NCI-H1105 treated with DMSO at 0.1 percent for 48 hours (cell line): ENCODE measurements at regions not wholly inside any gene's neighbourhood (a gene's known extent, or its start where the extent isn't known, plus 50 kb on each side); places are given as distances from the start of the nearest gene placed in this dataset.
A peak's percentile ranks its signal among the peaks of the same experiment; 100 is the strongest.
"Not testable (repeated sequence)": the region's sequence is repeated elsewhere in the genome, so short reads cannot be mapped to it uniquely, and the experiment has no call there.

Experiments used
- DNase-seq: peaks from one replicate; lab custom pipeline; 2025; lab: John Stamatoyannopoulos, UW

DNA sequence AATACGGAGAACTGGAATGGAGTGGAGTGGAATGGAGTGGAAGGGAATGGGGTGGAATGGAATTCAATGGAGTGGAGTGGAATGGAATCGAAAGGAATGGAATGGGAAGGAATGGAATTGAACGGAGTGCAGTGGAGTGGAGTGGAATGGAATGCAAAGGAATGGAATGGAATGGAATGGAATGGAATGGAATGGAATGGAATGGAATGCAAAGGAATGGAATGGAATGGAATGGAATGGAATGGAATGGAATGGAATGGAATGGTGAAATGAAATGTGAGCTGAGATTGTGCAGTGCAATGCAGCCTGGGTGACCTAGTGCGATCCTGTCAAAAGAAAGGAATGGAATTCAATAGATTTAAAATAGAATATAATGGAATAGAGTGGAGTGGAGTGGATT is 357.3 kb upstream of the WSB1 start:
- not testable (repeated sequence) for DNase-seq

DNA sequence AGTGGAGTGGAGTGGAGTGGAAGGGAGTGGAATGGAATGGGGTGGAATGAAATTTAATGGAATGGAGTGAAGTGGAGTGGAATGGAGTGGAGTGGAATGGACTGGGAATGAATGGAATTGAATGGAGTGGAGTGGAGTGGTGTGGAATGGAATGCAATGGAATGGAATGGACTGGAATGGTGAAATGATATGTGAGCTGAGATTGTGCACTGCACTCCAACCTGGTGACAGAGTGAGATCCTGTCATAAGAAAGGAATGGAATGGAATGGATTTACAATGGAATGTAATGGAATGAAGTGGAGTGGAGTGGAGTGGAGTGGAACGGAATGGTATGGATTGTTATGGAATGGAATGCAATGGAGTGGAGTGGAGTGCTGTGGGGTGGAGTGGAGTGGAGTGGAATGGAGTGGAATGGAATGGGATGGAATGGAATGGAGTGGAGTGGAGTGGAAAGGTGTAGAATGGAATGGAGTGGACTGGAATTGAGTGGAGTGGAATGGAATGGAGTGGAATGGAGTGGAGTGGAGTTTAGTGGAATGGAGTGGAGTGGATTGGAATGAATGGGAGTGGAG is 356.1 kb upstream of the WSB1 start:
- DNase-seq = not testable (repeated sequence)

DNA sequence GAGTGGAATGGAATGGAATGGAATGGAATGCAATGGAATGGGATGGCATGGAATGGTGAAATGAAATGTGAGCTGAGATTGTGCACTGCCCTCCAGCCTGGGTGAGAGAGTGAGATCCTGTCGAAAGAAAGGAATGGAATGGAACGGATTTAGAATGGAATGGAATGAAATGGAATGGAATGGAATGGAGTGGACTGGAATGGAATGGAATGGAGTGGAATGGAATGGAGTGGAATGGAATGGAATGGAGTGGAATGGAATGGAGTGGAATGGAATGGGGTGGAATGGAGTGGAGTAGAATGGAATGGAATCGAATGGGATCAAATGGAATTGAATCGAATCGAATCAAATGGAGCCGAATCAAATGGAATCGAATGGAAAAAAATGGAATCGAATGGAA is 354.2 kb upstream of the WSB1 start:
- not testable (repeated sequence) for DNase-seq

DNA sequence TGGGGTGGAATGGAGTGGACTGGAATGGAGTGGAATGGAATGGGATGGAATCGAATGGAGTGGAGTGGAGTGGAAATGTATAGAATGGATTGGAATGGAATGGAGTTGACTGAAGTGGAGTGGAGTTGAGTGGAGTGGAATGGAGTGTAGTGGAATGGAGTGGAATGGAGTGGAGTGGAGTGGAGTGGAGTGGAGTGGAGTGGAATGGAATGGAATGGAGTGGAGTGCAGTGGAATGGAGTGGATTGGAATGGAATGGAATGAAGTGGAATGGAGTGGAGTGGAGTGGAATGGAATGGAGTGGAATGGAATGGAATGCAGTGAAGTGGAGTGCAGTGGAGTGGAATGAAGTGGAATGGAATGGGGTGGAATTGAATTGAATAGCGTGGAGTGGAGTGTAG is 353.3 kb upstream of the WSB1 start:
- not testable (repeated sequence) for DNase-seq

DNA sequence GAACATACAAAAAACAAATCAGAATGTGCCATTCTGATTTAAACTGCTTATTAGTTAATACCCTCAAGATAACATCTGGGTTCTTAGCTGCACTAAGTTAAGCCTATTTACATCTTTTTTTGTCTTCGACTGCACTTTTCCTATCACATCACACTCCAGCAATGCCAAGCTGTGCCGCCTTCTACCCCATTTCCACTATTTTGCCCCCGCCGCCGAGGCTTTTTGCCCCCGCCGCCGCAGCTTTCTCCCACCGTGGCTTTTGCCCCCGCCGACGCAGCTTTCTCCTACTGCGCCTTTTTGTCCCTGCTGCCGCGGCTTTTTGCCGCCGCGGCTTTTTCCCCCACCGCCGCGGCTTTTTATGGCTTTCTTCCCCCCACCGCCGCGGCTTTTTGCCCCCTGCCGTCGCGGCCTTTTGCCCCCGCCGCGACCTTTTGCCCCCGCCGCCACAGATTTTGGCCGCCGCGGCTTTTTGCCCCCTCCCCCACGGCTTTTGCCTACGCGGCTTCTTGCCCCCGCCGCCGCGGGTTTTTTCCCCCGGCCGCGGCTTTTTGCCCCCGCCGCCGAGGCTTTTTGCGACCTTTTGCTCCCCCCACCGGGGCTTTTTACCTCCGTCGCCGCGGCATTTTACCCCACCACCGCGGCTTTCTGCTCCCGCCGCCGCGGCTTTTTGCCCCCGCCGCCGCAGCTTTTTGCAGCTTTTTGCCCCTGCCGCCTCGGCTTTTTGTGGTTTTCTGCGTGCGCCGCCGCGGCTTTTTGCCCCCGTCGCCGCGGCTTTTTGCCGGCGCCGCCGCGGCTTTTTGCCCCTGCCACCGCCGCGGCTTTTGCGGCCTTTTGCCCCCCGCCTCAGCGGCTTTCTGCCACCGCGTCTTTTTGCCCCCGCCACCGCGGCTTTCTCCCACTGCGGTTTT is 331.4 kb upstream of the WSB1 start:
- DNase-seq = no peak

DNA sequence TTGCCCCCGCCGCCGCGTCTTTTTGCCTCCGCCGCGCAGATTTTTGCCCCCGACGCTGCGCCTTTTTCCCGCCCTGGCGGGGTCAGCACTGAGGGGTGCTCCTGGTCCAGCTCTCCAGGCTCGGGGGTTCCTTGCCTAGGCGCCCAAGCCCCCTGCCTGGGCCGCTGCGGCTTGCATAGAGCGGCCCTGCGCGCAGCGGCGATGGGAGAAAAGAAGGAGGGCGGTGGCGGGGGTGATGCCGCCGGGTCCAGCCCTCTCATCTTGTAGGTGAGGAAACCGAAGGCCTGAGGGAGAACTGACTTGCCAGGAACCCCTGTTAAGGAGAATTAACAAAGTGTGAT is 330.8 kb upstream of the WSB1 start:
- DNase-seq = no peak

DNA sequence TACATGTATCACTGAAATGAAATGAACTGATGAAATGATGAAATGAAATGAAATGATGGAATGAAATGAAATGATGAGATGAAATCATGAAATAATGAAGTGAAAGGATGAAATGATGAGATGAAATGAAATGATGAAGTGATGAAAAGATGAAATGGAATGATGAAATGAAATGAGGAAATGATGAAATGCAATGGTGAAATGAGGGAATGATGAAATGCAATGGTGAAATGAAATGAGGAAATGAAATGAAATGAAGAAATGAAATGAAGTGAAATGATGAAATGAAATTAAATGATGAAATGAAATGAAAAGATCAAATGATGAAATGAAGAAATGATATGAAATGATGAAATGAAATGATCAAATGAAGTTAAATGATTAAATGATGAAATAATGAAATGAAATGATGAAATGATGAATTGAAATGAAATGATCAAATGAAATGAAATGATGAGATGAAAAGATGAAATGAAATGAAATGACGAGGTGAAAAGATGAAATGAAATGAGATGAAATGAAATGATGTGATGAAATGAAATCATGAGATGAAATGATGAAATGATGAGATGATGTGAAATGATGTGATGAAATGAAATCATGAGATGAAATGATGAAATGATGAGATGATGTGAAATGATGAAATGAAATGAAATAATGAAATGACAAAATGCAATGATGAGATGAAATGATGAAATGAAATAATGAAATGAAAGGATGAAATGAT is 327.9 kb upstream of the WSB1 start:
- not testable (repeated sequence) for DNase-seq

DNA sequence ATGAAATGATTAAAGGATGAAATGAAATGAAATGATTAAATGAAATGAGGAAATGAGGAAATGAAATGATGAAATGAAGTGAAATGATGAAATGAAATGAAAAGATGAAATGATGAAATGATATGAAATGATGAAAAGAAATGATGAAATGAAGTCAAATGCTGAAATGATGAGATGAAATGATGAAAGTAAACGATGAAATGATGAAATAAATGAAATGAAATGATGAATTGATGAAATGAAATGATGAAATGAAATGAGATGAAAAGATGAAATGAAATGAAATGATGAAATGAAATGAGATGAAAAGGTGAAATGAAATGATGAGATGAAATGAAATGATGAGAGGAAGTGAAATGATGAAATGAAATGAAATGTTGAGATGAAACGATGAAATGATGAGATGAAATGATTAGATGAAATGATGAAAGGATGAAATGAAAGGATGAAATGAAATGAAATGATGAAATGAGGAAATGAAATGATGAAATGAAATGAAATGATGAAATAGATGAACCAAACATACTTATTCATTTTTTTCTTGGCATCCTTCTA is 327.2 kb upstream of the WSB1 start:
- DNase-seq = not testable (repeated sequence)

DNA sequence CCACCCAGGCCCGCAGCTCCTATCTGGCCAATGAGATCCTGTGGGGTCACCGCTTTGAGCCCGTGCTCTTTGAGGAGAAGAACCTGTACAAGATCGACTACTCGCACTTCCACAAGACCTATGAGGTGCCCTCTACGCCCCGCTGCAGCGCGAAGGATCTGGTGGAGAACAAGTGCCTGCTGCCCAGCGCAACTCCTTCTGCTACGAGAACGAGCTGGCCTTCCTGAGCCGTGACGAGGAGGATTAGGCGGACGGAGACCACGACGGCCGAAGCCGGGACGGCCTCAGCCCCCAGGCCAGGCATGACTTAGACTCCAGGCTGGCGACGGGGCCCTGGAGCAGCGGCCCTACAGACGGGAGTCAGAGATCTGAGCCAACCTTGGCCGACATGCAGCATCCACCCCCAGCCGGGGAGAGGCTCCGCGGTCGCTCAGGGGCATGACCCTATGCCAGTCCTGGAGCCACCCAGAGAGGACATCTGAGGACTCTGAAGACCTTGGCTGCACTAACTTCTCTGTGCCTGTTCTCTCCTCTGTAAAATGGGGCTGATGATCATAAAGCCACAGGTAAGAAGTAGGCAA is 312.0 kb upstream of the WSB1 start:
- DNase-seq = not testable (repeated sequence)

DNA sequence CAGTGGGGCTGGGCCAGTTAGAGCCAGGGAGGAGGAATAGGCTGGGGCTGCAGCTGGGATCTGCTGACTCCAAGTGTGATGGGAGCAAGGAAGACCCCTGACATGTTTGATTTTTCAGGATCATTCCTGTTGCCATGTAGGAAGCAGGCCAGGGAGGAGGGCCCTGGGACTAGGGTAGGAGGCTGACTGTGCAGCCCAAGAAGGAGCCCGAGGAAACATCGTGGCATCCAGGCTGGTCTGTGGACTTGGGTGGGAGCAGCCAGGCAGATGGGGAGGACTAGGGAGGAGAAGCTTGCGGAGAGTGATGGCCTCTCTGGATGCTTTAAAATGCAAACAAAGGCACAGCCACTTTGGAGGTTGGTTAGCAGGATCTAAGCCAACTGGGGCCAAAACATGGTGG is 311.4 kb upstream of the WSB1 start:
- DNase-seq = not testable (repeated sequence)

DNA sequence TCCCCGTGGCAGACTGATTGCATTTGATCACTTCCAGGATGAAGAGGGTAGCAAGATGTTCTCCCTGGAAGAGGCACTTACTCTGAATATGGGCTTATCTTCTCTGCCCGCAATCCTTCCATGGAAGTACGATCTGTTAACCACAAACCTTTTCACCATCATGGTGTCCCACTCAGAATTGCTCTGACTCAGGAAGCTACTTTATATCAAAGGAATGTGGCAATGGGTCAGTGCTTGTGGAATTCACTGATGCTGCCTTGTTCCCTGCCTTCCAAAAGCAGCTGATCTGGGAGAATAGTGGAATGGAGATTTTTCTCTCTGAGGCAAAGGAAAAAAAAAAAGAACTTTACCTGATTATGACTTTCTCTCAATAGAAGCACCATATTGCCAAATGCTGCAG is 306.1 kb upstream of the WSB1 start:
- not testable (repeated sequence) for DNase-seq

DNA sequence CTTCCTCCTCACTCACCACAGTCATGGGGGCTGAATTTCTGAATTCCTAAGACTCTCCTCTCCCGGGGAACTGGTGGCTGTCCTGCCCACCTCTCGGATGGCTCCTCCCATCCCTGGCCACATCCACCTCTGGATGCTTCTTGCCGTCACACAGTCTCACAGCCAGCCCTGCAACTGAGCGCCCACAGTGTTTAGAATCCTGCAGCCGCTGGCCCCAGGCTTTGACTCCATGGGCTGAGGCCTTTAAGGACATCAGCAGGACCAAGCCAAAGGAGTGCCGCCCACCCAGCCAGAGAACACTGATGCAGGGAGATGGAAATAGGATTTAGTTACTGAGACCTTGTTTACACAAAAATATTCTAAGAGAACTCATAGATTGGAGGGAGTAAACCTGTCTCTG is 299.3 kb upstream of the WSB1 start:
- not testable (repeated sequence) for DNase-seq

DNA sequence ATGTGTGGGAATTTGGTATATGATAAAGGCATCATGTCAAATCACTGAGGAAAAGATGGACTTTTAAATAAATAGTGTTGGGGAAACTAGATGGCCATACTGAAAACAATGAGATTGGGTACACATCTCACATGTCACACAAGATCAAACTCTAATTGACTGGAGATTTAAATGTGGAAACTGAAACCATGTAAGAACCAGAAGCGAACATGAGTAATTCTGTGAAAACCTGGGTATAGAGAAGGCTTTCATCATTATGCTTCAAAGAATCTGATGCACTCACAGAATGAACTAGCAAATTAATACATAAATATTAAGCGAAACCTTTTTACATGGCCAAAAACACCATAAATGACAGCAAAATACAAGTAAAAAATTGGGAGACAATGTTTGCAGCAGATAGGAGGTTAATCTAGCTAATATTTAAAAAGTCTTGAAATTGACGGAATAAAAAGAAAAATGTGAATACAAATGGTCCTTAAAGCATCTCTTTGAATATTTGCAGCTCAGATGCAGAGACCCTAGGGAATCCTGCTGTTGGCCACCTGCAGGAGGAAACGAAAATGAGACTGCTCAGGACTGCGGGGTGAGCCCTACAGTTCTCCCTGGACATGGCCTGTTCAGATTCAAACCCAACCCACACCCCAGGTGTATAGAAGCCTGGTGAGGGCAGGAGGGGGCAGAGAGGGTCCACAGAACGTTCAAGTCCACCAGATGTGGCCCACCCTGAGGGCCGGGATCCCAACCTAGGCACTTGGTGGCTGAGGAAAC is 297.6 kb upstream of the WSB1 start:
- DNase-seq = not testable (repeated sequence)

DNA sequence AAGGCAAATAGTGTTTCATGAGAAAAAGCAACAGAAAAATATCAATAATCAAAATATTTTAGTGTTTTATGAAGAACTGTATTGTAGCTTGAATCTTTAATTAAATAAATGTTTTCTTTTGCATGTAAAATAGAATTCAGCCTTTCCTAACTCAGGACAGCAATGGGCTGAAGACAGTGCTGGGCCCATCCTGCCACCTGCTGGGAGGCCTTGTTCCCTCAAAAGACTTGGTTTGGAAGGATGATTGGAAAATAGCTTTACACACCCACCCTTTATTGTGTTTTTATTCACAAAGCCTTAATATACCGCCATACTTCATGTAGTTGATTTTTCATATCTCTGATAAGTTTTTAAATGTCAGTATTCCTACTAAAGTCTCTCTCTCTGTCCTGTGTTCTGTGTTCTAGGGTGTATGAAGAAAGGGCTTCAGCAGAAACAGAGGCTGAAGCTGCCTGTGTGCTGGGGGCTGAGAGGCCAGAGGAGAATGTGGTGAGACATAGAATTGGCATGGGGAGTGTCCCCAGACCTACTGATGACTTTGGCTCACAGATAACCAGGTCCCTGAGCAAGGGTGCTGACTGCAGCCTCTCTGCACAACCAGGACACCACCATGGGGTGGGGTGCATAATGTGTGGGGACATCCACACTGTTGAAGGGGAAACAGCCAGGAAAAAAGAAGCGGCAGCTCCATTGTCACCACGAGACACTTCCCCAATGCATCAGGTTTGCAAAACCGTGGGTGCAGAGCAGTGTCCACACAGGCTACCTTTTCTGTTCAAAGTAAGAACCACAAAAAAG is 286.0 kb upstream of the WSB1 start:
- DNase-seq = not testable (repeated sequence)

DNA sequence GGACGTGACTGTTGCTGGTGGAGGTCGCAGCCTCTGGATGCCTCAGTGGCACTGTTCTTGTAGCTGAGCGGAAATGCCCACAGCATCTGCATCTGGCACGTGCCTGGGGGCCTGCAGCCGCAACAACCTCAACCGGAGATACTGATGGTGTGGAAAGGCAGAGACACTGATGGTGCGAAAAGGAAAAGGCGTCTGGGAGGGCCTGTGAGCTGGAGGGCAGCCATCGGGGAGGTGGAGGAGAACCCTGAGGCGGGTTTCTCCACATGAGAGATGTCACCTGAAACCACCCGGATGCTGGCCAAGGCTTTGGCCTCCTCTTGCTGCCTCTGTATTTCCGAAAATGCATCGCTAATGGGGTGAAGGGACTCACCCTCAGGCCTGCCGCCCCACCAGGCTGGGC is 284.8 kb upstream of the WSB1 start:
- DNase-seq = no peak

DNA sequence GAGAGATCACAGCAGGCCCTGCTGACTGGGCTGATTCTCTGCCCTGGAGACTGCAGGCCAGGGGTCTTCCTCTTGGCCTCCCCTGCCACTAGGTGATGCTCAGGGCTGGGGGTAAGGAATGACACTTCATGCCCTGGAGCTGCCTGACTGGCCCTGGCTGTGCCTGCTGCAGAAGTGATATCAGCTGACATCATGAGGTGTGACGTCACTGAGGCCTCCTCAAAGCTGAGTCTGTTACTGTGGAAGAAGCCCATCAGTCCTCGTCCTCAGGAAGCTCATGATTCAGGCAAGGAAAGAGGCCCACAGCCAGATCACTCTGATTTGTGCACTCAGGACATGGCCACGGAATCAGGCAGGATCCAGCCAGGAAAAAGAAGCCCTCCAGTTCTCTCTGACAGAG is 283.8 kb upstream of the WSB1 start:
- not testable (repeated sequence) for DNase-seq

DNA sequence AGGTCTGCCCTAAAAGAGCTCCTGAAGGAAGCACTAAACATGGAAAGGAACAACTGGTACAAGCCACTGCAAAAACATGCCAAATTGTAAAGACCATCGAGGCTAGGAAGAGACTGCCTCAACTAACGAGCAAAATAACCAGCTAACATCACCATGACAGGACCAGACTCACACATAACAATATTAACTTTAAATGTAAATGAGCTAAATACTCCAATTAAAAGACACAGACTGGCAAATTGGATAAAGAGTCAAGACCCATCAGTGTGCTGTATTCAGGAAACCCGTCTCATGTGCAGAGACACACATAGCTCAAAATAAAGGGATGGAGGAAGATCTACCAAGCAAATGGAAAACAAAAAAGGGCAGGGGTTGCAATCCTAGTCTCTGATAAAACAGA is 263.4 kb upstream of the WSB1 start:
- not testable (repeated sequence) for DNase-seq

DNA sequence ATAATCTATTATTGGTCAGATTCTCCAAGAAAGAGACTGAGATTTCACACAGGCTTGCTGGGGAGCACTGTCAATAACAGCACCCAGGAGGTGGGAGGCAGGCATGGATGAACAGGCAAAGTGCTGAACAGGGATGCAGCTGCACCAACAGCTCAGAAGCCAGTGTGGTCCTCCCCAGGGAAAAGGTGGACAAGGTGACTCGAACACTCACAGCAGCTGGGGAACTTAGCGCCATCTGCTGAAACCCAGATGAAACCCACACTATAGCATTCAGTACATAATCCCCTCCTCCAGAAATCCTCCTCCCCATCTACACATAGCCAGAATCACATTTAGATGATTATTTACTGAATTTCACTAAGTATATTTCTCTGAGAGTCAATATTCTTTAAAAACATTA is 255.2 kb upstream of the WSB1 start:
- peak; percentile 1 for DNase-seq

DNA sequence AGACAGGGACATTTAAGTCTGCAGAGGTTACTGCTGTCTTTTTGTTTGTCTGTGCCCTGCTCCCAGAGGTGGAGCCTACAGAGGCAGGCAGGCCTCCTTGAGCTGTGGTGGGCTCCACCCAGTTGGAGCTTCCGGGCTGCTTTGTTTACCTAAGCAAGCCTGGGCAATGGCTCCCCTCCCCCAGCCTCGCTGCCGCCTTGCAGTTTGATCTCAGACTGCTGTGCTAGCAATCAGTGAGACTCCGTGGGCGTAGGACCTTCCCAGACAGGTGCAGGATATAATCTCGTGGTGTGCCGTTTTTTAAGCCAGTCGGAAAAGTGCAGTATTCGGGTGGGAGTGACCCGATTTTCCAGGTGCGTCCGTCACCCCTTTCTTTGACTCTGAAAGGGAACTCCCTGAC is 248.9 kb upstream of the WSB1 start:
- DNase-seq = not testable (repeated sequence)

DNA sequence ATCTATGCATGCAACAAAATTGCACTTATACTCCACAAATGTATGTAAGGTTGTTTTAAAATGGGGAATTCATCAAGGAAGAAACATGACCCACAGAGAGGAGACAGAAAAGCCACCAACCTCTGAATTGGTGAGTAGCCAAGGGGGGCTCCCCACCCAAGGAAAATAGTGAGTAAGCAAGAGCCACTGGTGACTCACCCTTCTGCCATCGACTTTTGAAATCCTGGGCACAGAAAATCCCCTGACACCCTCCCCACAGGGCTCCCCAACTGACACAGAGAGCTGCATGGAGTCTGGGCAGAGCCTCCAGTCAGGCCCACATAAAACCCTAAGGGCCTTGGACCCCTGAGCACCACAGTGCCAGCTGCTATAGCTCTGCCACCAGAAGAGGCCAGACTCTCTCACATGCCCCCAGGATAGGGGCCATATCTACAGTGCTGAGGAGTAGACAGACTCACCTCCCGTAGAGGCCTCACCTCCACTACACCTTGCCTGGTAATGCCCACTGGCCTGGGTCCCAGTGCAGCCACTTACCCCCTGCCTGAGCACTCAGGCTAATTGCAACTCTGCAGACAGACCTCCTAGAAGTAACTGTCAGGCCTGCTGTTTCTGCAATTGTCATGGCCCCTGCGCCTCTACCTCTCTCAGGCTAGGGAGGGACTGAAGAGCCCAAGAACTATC is 244.7 kb upstream of the WSB1 start:
- no peak for DNase-seq
